DMS53 (cell line): ENCODE measurements at regions not wholly inside any gene's neighbourhood (a gene's known extent, or its start where the extent isn't known, plus 50 kb on each side); places are given as distances from the start of the nearest gene placed in this dataset.
A peak's percentile ranks its signal among the peaks of the same experiment; 100 is the strongest.

ENCODE experiments used
- DNase-seq: peaks from one replicate; lab custom pipeline; 2025; lab: John Stamatoyannopoulos, UW

DNA sequence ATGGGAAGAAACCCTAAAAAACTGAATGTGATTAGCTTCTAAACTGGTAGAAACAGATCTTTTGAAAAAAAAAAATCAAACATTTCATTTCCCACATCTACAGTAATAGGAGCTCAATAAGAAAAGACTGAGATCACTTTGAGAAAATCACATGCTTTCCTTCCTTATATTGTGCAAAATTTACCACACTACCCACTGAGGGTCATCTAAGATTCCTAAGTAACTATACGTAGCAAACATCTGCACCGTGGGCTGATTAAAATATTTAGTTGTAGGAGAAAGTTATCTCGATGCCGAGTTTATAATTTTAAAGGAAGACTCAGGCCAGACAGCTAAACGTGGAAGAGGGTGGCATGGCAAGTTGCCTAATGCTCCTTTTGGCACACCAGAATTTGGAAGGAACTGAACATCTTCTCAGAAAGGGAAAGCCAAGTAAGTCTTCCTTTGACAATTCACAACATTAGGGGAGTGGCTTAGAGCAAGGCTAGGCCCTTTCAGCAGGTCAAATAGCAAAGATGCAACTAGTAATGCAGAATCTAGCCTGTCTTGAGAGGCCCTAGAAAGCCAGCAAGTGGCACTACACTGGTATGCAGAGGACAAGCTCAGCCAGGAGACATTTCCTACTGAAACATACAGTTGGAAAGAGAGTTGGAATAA lies 128.0 kb downstream of the TMA16 start:
- no peak for DNase-seq

DNA sequence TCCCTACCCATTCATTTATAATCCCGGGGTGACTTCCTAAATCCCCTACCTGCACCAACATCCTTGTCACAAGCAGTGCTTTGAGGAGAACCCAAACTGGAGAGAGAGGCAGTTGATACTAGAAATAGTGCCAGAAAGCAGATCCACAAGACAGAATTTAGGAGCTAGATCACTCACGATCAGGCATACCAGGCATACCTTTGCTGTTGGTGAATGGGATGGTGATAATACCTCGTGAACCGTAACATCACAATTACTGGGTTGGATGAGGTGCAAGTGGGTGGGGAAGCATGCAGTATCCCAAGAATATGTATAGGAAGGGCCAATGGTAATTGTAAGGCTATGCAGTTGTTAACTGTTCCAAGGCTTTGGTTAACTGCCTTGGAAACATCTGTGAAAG lies 129.3 kb downstream of the TMA16 start:
- DNase-seq, result no peak

DNA sequence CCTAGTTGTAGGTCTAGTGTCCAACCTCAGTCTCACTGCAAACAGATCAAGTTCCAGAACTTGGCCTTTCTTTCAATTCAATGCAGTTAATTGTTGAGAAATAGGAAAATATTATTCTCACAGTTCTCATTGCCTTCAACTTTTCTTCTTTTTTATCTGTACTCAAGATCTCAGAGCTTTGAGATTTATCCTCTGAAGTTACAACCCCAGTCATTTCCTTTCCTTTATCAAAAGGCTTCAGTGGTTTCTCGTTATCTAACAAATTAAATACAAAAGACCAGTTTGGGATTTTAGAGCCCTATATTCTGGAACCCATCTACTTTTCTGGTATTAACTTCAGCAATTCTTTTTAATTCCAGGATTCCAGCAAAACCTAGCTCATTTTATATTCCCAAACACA lies 130.2 kb downstream of the TMA16 start:
- no peak for DNase-seq

DNA sequence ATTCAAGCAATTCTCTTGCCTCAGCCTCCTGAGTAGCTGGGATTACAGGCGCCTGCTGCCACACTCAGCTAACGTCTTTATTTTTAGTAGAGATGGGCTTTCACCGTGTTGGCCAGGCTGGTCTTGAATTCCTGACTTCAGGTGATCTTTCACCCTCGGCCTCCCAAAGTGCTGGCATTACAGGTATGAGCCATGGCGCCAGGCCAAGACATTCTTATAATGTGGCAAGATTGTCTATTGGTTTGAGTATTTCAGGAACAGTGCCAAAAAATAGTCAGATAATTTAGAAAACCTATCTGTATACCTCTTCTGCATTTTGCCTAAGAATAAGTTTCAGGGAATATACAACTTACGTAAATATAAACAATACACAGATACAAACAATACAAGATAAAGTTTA lies 136.8 kb downstream of the TMA16 start:
- no peak for DNase-seq

DNA sequence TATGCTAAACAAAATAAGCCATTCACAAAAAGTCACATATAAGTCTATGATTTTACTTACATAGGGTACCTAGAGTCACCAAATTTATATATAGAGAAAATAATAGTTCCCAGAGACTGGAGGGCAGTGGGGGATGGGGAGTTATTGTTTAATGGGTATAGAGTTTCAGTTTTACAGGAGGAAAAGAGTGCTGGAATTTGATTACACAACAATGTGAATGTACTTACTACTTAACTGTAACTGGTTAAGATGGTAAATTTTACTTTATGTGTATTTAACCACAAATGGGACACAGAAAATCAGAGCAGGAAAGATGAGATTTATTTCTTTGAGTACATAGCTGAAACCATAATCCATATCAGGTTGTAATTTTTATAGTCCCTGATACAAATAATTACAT lies 144.4 kb downstream of the TMA16 start:
- DNase-seq, result no peak

DNA sequence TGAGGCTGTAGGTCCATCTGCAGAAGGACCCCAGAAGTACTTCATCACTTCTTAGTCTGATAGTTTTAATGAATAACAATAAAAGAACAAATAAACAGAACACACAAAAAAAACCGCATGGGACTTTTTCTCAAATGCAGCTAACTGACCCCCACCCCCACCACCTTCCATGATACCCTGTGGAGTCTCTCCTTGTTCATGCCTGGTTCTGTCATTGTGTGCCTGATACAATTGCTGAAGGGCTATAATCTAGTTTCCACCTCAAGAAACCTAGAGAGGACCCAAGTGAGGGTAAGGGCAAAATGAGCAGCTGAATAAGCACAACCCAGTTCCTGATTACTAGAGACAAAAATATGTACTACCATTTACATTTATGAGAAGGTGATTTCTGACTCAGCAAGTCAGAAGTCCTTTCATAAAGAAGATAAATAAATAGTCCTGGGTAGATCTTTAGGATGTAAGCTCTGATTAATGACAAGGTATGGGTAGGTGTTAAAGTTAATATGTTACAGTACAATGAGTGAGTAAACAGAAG lies 155.1 kb downstream of the TMA16 start:
- DNase-seq, result peak; percentile 54

DNA sequence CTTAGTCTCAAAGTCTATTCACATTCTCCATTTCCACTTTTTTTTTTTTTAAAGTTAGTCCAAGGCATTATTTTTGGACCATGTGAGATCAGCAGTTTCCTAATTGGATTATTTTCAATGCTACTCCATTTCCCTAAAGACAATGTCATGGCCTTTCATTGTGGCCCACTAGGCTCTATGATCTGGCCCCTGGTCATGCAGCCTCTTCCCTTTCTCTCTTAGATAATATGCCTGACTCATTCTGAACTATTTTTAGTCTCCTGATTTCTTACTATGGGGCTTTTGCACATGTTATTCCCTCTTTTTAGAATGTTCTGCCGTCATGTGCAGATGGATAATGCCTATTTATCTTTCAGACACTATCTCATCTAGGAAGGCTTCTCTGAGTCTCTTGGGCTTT lies 157.3 kb downstream of the TMA16 start:
- no peak for DNase-seq

DNA sequence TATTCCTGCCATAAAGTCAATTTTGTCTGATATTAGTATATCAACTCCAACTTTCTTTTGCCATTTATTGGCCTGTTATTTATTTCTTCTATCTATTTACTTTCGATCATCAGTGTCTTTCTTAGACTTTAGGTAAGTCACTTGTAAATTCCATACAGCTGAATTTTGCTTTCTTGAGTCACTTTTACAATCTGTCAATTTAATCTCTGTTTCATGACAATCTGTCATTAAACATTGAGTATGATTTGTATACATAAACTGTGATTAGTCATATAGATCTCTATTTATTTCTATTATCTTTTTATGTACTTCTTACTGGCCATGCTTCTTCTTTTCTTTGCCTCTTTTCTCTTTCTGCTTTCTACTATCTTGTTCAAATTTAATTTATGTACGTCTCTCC lies 160.1 kb downstream of the TMA16 start:
- no peak for DNase-seq

DNA sequence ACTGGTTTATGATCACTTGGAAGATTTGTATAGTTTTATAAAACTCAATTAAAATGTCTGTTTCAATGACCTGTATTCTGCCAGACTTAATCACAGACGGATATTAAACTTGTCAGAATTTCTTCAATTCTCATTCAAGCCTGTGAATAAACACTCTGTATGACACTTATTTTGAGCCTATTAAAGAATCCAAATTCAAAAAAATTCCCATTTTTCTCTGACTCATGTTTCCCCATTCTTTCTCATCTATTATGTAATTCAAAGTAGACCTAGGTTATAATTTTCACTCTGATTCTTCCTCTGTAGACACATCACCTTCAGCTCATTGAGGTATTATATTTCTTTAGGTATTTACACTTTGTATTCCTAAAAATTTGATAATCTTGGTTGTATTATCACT lies 166.1 kb downstream of the TMA16 start:
- no peak for DNase-seq

DNA sequence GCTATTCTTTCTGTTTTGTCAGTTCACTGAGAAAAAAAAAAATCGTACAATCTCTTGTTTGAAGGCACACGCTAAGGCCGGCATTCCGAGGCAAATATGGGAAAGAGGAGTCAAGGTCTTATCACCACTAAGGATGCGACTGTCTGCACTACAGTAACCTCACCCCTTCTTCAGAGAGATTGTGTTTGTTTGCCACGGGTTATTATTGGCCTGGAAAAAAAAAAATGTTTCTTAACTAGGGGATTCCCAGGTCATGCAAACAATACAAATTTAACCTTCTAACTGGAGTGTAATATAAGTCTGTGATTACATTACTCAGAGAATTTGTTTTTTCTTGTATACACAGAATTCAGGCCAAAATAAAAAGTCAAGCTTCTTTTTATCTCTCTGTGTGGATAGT lies 168.3 kb downstream of the TMA16 start:
- DNase-seq, result peak; percentile 26

DNA sequence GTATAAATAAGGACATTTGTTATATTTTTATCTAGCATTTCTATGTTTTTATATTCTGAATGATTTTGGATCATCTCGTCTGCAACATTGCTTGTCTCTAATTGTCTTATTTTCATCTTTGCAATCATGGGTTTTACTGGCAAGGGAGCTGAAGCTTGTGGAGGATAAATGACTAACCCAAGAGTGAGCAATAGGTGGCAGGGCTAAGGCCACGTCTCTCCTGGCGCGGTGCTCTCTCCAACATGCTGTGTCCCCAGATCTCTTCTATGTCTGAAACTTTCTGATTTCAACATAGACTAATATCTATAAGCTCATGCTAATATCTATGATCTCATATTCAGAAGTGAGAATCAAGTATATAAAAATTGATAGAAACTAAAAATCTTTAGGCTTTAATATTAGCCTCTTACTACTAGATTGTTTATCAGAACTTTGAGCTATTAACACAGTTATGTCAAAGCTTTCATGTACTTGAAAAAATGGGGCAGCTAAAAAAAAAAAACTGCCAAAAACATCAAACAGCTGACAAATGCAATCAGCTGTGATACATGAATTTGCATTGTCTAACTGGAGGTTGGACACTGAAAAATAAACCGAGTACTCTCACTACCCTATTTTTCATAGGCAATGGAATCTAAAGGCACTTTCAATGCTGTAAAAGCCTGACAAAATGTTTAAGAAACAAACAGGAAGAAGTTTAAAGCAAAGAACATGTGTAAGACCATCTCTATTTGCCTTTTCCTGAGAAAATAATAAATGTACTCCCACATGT lies 169.2 kb downstream of the TMA16 start:
- DNase-seq, result no peak

DNA sequence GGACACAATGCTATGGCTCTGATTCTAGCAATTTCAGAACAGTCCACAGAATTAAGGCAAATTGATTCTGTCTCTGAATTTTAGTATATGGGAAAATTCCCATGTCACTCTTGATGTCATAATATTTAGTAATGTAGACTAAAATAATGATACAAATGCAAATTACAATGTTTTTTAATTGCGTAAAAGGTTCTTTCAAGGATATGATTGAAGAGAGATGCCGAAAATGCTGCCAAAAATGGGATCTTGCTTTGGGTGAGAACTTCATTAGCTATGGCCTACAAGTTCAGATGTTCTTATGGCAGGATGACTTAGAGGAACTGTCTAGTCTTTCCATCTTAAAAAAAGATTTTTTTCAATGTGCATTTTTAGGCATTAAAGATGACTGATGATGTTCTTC lies 170.6 kb downstream of the TMA16 start:
- no peak for DNase-seq

DNA sequence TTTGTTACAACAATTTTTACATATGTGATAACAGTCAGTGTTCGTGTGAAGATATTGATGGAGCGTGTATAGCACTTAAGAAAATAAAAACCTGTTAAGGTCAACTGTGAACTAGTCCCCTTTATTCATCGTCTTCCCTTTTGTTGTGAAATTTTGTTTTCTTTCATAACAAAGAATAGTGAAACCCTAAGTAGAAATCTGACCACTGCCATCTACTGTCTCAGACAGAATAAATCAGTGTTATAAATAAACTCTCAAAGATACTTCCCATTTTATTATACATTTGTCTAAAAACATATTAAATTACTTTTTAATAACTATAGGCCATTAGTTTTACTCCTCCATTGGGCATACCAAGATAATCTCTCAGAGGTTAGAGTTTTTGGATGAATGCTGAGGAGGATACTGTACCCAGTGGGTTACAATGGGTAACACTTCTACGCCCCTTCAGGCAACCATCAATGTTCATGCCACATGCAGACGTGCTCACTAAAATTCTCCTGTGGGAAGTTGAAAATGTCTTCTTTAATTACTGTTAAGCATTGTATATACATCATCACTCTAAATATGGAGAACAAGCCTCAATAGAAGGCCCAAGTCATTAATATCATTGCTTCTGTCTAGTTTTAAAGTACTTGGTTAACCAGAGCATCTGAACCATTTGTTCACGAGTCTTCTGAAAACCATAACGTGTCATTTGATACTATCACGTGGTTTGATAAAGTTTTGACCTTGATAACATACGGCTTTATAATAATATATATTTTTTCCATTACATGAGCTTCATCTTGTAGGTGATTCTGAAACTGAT lies 171.2 kb downstream of the TMA16 start:
- no peak for DNase-seq

DNA sequence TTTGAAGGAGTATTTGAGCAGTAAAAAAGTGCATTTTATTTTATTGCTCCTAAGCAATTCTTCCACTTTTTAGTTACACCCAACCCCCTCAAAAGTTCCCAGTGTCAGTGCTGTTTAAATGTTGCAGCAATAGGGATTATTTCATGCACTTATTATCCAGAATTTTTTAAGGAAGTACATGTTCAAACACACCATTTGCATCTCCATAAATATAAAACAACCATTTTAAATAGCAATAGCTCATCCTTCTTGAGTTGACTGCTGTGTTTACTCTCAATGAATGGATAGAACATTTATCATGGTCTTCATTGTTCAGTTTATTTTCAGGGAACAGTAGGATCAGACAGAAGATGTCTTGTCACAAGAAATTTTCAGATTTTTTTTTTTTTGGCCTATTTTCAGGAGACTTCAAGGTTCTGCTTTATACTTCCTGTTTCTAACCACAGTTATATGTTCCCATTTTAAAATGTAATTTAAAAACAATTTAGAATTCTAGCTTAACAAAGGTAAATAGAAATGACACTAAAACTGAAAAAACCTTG lies 171.9 kb downstream of the TMA16 start:
- no peak for DNase-seq

DNA sequence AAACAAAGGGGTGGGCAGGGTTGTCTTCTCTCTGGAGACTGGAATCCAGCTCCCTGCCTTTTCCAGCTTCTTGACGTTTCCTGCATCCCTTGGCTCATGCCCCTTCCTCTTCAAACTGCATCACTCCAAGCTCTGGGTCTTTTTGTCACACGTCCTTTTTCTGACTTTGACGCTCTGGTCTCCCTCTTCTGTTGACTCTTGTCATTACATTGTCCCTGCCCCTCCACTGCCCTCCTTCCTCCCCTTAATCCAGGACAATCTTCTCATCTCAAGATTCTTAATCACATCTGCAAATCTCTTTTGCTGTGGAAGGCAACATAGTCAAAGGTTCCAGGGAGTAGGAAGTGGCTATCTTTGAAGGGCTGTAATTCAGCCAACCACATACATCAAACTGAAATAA lies 178.3 kb downstream of the TMA16 start:
- DNase-seq, result no peak

DNA sequence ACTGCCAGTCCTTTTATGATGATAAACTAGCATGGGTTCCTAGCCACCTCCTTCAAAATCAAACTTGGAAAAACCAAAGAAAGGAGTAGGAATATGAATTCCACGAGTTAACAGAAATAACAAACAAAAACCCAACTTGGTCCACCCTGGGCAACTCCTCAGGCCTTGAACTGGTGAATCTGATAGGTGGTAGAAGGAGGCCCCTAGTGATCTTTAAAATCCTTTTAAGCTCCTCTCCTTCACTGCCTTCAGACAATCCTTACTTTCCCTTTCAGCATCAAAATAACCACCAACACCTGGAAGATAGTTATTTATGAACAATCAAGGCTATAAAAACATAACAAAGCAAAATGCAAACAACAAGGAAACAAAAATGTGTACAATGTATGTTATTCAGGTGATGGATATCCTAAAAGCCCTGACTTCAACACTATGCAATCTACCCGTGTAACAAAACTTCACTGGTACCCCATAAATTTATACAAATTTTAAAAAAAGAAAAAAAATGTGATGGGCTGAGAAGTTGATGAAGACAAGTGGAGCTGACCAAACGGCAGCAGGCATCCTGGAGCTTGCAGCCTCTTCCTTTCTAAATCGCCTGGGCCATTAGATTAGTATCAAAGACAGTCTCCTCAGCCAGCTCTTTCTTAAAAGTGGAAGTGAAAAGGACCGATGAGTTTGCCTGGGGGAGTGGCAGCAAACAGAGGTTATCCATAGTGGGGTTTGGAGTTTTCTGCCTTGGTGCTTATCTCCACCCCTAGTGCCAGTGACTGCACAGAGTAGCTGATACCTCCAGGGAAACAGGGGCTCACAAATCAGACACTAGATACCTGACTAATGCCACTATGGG lies 179.6 kb downstream of the TMA16 start:
- no peak for DNase-seq

DNA sequence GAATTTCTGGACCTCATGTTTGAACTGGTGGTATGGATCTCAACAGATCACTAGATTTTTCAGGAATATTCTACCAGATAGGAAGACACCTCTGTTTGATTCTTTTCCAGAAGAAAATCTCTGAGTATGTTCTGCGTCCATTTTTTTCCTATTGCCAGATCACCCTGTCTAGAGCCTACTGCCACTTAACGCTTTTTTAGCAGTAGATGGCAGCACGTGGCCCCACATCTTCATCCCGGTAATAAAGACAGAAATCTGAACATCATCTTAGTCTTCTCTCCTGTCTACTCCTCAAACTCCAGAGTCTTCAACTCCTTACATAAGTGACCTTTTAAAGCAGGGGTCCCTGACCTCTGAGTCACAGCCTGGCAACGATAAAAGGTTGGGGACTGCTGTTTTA lies 184.7 kb downstream of the TMA16 start:
- peak; percentile 17 for DNase-seq

DNA sequence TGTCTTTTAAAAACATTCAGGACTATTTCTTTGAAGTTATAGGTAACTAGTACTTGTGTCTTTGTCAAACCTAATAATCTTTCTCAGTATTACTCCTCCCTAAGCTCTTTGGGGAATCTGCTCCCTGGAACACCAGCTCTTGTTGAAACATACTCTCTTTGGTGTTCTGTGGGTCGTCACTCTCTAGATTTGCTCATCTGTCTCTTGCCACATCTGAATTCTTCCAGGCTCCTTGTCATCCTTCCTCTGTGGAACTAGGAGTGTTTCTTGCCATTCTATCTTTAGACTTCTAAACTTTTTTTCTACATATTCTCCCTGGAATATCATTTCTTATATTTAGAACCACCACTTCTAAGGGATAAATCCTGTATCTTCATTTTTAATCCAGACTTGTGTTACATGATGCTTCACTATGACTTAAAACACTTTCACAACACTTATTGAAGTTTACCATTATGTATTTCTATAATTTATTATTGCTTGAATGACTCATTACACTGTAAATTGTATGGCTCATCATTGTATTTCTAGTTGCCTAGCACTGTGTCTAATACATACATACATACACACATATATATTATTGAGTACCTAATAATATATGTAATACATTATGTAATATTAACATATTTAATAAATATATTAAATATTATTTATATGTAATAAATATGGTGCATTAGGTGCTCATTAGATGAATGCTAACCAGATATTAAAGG lies 186.1 kb downstream of the TMA16 start:
- DNase-seq, result no peak

DNA sequence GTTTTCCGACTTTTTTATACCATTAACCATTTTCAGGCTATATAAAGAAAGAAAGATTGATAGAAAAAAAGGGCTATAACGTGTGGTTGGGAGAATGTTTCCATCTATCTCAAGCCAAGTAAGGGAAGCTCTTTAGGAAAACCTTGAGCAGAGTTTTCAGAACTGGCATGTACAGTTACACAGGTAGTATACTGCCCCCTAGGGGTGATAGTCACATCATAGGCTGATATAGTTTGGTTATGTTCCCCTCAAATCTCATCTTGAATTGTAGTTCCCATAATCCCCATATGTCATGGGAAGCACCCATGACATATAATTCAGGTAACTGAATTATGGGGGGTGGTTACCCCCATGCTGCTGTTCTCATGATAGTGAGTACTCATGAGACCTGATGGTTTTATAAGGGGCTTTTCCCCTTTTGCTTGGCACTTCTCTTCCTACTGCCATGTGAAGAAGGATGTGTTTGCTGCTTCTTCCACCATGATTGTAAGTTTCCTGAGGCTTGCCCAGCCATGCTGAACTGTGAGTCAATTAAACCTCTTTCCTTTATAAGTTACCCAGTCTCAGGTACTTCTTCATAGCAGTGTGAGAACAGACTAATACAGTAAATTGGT lies 186.8 kb downstream of the TMA16 start:
- peak; percentile 73 for DNase-seq

DNA sequence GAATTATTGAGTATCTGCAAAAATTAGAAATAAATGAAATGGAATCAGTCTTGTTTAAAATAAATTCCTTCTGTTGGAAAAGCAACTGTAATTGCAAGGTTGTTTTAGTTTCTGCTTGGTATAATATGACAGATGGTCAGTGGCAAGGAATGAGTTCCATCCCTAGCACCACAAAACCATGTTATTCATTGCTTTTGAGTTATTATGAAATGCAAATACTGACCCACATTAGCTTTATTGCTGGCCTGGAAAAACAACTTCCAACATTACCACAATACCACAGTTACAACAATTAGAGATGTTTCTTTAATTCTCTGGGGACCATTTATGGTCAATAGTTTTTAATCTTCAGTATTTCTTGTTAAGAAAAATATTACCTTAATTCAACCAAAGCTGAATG lies 194.4 kb downstream of the TMA16 start:
- DNase-seq, result no peak
